ENCODE measurements at regions not wholly inside any gene's neighbourhood (a gene's known extent, or its start where the extent isn't known, plus 50 kb on each side); places are given as distances from the start of the nearest gene placed in this dataset.

DNA sequence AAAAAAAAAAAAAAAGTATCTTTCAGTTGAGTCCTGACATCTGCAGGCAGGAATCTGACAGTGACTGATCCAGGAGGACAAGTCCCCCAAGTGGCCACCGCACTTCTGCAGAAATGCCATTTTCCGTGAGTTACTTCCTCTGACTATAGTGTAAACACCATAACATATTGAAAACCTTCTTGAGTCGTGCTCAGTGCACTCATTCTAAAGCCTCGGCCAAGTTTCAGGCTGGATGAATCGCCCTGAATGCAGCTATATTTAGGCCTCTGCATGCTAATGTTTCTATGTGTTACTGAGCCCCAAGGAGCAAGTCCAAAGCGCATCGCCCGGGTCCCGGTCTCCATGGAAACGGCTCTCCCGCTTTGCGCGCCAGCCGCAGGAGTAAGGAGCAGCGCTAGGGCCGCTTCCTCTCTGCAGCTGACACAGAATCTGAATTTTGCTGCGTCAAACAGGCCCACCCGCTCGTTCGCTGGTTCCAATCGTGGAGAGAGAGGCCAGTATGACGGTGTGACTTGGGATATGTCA is 335.4 kb downstream of the MSX2 start:
- FAIRE-seq (no peak), DNase-seq (ENCODE audit: insufficient read length, low spot score) (peak; percentile 13)

DNA sequence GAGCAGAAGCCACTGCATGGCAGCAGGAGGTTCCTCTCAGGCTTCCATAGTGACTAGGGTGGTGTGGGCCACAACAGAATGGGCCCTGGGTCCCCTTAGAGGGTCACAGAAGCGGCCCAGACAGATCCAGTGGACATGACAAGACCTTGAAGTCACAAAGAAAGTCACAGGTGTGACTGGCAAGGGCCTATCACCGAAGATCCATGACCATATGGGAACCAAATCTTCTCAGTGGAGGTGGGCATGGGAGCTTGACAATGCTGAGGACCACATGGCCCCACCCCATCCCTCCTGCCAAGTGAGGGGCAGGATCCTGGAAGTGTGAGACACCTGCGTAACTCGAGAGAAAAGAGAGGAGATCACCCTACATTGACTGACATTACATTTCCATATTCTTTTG is 332.4 kb downstream of the MSX2 start:
- DNase-seq (ENCODE audit: insufficient read length, low spot score) (no peak), FAIRE-seq (no peak)

DNA sequence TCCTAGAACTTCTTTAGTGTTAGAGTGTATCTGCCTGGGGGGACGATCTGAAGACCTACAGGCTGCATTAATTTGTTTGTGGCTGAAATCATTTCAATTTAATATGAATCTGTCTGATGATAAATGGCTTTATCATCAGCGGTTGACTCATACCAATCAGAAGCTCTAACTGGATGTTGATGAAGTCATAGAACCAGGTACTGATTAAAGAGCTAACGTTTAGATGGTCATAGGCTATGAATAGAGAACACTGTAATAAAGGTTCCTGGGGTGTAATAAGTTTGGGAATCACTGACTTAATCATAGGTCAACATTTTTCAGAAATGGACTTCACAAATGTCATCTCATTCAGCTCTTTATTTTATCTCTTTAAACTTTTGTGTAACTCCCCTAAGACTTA is 329.9 kb downstream of the MSX2 start:
- DNase-seq (ENCODE audit: insufficient read length, low spot score), result no peak
- FAIRE-seq, result no peak

DNA sequence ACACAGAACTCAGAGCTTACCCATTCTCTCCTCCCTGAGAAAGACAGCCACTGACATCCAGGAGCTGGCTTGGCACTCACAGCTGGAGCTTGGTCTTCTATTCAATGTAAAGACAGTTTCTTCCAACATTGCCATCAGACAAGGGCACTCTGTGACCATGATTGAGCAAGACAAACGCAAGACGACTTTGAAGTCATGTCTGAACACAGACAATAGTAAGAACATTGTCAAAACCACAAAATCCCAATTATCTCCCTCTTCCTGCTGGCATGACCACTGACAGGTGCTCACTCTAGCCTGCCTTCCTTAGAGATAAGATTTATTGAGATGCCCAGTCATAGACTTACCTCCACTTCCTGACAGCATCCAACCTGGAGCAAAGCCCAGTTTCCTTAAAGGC is 328.0 kb downstream of the MSX2 start:
- DNase-seq (ENCODE audit: insufficient read length, low spot score), result no peak
- no peak for FAIRE-seq

DNA sequence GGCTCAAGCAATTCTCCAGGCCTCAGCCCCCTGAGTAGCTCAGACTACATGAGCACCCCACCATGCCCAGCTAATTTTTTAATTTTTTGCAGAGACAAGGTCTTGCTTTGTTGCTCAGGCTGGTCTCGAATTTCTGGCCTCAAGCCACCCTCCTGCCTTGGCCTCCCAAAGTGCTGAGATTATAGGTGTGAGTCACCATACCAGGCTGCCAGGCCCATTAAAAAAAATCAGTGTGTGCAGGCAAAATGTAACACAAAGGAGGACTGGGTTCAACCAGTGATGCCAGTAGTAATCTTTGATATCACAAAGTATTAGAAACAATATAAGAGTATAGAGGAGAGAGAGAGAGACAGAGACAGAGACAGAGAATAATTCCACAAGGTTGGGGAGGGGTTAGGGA is 322.7 kb downstream of the MSX2 start:
- FAIRE-seq (no peak), DNase-seq (ENCODE audit: insufficient read length, low spot score) (no peak)

DNA sequence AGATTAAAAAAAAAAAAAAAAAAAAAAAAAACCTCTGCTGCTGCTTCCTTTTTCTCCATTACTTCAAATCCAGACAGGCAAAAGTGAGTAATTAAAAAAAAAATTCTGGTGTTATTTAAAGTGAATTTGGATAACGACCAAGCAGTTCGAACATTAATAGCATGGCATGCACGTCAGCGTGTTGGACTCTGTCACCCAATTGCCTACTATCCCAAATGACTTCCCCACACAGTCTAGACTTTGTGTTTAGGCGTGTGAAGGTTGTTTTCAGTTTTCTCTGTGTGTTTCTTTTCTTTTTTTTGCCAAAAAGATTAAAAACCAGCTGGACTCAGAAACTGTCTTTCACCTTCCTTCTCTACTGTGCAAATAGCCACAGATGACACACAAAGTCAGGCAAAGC is 321.4 kb downstream of the MSX2 start:
- FAIRE-seq (no peak), DNase-seq (ENCODE audit: insufficient read length, low spot score) (no peak)

DNA sequence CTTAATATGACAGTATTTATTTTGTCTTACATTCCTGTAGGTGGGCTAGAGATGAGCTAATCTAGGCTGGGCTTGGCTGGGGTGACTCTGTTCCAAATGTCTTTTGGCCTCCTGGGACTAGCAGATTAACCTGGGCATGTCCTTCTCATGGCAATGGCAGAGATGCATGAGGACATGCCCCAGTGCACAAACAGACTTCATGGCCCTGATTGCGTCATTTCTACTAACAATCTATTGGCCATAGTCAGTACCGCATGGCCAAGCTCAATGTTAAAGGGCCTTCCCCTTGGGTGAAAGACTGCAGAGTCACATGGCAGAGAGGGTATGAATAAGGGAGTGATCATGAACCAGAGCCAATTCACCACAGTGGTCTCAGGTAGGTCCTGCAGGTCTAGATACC is 313.4 kb downstream of the MSX2 start:
- DNase-seq (ENCODE audit: insufficient read length, low spot score), result no peak
- FAIRE-seq, result no peak

DNA sequence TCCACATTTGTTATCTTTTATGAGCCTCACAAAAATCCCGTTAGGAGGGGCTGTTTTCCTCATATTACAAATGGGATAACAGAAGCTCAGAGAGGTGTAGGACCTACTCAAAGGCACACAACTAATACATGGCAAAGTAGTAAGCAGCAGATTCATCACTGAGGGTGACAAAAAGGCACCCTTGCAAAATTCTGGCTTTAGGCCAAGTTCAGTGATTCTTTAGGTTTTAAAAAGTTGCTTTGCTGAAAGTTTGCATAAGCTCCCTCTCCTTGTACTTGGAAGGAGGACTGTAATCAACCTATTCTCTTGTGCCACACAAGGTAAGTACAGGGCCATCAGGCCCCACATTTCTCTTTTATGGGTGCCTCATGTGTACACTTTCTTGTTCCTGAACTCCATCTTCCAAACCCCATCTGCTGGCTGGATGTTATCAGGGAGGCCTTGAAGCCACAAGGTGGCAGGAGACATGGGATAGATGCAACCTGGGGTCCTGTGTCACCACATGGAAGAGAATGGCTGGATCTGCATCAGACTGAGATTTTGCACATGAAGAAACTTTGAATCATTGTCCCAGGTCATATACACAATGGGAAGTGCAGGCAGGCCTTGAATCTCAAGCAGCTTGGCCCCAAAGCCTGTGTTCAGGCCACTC is 311.6 kb downstream of the MSX2 start:
- DNase-seq (ENCODE audit: insufficient read length, low spot score) (no peak), FAIRE-seq (no peak)

DNA sequence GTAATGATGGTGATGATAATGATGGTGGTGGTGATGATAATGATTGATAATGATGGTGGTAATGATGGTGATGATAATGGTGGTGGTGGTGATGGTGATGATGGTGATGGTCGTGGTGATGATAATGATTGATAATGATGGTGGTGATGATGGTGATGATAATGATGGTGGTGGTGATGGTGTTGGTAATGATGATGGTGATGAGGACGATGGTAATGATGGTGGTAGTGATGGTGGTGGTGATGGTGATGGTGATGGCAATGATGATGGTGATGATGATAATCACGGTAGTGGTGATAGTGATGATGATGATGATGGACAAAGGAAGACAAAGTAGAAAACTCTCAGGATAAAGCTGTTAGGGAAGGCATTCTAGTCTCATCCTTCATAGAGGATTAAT is 310.5 kb downstream of the MSX2 start:
- FAIRE-seq (peak; percentile 88), DNase-seq (ENCODE audit: insufficient read length, low spot score) (no peak)

DNA sequence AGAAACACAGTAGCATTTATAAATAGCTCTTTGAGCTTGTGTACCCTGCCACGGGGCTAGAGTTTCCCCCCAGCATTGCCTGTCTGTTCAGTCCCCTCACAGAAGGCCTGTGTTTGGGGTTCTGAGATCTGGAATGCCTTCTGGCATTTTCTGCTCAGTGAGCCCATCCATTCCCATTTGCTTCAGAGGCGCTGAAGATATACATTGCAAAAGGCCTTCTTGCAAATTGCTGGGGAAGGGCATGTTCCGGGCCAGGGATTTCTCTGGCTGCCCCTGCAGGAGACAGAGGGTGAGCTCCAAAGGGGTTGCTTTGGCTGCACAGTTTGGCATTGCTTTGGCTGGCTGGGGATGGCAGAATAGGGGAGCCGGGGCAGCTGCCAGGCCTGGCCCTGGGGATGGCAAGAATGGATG is 308.4 kb downstream of the MSX2 start:
- FAIRE-seq, result no peak
- no peak for DNase-seq (ENCODE audit: insufficient read length, low spot score)

DNA sequence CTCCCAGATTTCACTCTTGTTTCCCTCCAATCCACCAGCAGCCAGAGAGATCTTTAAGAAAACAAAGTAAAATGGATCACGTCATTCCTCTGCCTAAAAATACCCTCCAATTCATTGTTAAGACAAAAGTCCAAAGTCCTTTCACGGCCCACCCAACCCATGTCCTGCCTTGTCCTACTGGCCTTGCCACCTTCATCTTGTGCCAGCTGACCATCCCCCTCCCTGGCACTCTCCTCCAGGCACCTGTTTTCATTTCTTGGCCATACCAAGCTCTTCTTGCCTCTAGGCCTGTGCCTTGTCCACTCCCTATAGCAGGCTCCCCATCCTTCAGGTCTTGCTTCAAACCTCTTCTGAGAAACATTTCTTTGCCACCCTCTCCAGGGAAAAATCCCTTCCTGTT is 307.6 kb downstream of the MSX2 start:
- FAIRE-seq, result no peak
- no peak for DNase-seq (ENCODE audit: insufficient read length, low spot score)

DNA sequence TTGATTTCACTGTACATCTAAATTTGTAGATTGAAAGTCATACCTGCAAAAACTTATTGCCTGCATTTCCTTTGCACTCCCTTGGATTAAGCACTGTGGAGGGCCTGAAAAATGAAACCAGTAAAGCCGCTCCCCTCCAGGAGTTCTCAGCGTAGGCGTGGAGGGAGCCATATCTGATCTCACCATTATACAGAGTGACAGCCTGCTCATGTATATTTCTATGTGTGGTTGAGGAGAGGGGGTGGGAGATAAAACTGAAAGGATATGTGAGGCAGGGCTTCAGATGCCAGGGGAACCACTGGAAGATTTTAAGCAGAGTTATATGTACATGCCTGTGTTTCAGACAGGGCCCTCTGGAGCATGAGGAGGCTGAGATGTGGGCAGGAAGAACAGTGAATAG is 303.0 kb downstream of the MSX2 start:
- FAIRE-seq (no peak), DNase-seq (ENCODE audit: insufficient read length, low spot score) (no peak)

DNA sequence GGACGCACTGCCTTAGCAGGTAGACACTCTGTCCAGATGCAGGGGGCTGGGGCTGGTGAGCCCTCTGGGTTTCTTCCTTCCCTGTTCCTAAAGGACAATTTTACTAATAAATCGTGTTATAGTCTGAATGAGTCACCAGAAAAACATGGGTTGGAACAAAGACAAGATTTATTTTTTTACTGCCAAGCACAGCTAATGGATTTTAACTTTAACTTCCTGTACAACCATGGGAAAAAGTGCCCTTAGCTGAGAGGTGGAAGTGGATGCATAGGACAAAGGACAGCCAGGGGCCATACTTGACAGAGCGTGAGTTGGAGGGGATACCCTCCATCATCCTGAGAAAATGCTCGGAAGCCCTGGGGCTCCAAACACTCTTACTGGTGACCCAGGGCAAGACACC is 300.7 kb downstream of the MSX2 start:
- FAIRE-seq (no peak), DNase-seq (ENCODE audit: insufficient read length, low spot score) (no peak)

DNA sequence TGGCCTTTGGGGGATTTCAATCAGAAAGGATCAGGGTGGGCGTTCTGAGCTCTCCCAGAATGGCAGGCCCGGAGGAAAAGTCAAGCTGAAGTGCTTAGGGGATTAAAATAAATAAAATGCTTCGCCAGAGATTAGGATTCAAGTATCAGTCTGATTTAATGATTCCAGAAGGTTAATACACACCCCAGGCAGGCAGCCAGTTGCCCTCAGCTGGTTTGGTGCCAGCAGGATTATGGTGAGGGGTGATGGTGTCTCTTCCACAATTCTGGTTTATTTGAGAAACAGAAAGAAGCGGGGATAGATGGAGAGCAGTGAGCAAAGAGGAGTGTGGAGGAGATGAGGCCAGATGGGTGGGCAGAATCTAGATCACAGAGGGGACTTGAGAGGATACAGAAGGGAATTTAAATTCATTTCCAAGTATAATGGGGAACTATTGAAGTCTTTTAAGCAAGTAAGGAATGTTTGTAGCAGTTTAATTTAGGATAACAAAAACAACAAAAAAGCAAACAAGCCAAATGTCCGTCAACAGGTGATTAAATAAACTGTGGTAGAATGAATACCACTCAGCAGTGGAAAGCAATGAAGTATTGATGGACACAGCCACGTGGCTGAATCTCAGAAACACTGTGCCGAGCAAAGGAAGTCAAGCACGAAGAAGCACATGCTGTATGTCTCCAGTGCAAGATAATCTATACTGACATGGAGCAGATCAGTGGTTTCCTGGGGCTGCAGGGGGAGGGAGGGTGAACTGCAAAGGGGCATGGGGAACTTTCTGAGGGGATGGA is 297.7 kb downstream of the MSX2 start:
- FAIRE-seq (no peak), DNase-seq (ENCODE audit: insufficient read length, low spot score) (no peak)

DNA sequence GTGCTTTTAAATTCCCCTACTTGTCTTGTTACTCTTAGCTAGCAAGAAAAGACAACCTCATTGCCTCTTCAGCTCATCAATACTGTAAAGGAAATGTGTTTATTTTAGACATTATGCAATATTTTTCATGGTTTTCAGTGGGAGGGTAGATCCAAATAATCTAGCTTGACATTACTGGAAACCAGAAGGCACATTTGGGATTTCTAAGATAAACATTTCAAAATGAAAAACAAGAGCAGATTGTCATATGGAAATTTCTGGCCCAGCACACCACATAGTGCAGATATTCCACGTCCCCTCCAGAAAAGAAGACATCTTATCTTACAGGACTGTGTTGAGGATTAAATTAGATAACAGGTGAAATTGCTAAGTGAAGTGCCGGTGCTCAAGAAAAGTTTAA is 296.9 kb downstream of the MSX2 start:
- FAIRE-seq, result no peak
- no peak for DNase-seq (ENCODE audit: insufficient read length, low spot score)

DNA sequence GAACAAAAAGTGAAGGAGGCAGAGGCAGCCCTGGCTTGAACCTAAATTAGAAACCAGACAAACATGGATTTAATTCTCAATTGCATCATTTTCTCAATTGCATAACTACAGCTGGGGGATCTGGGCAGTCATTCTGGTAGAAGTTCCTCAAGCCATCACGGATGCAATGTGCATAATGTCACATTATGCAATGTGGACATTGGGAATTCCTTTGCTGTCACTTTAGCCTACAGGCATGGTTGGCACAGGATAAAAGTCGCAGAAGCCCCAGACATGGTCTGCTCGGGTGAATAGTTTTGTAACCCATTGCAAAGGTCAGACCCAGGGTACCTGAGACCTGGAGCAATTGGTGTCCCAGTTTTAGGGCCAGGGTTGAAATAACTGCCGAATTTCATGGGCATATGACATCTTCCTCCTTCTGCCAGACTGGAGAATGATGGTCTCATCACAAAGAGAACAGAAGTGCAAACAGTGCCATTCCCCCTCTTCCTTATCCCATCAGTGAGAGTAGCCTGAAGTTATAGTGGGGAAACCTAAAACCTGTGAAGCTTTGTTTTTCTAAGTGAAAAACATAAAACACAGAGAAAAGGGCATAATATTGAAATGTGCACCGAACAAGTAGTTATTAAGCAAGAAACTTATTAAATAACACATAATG is 290.8 kb downstream of the MSX2 start:
- FAIRE-seq (no peak), DNase-seq (ENCODE audit: insufficient read length, low spot score) (no peak)

DNA sequence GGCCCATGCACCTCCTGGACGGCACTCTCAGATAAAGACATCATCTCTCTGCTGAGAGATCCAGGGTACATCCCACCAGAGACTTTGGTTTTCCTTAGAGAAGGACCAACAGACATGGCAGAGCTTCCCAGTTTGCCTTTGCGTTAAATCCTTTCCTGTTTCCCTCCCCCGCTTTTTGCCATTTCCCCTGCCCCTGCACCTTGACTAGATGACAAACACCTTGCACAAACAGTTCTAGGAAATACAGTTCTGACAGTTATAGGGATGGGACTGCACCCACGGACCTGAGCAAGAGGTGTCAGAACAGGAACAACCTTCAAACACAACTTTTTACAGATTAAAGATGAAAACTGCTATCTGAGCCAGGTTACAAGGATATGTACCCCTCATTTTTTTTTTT is 288.9 kb downstream of the MSX2 start:
- DNase-seq (ENCODE audit: insufficient read length, low spot score) (no peak), FAIRE-seq (no peak)

DNA sequence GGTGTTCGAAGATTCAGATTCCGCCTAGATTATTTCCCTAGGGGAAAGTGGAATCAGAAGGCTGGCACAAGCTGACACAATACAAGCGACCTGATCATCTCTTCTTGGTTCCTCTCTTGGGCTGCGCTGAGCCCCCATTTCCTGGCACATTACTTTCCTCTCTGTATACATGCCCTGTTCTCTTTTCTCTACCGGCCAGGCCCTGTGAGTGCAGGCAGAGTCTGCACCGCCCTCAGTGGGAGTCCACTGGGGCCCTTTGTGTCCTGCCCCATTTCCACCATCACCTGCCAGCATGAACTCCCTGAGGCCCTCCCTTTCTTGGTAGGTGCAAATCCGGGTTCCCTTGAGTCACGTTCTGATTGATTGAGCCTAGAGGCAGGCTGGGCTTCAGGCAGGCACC is 287.9 kb downstream of the MSX2 start:
- DNase-seq (ENCODE audit: insufficient read length, low spot score) (no peak), FAIRE-seq (no peak)

DNA sequence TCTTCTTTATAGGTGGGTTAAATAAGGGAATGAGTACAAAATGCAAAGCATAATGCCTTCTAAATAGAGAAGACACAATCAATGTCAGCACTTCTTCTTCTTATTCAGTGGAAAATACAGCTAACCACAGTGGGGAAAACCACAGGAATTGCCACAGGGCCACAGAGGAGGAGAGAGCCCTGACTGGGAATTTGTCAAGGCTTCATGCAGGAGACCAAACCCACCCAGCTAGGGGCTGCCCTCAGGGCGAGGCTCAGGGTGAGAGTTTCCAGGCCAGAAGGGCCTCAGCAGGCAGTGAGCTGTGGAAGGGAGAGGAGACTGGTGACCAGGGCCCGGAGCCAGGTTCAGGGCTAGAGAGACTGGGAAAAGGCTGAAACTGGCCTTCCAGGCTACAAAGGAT is 279.1 kb downstream of the MSX2 start:
- no peak for DNase-seq (ENCODE audit: insufficient read length, low spot score)
- no peak for FAIRE-seq

DNA sequence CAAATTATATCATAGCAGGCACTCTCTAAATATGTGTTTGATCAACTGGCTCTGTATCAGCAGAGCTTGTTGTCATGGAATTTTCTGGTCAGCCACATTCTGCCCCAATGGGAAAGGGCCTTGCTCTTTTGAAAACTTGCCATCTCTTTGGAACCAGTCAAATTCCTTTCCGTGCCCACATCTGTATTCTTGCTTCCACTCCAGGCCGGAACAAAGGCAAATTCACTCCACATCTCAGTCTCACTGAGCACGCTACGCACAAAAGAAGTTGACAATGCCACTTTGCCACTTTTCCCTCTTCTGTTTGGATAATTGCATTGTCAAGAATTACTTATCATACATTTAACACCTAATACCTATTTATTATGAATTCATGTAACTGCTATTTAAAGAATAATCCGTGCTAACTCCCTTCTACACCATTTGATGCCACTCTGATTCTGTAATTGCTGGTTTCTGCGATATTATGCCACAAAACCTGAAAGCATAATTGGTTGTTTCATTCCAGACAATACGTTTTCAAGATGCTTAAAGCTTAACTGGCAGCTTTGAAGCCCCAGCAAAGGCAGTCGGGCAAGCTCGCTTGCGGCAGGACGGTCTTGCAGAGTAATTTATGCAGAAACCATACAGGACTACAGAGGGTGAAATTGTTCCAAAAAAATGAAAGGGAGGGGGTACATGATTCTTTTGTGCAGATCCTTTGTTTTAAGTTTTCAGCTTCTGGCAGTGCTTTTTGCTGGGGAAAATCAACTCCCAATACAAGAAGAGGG is 277.7 kb downstream of the MSX2 start:
- DNase-seq (ENCODE audit: insufficient read length, low spot score), result no peak
- FAIRE-seq, result no peak

DNA sequence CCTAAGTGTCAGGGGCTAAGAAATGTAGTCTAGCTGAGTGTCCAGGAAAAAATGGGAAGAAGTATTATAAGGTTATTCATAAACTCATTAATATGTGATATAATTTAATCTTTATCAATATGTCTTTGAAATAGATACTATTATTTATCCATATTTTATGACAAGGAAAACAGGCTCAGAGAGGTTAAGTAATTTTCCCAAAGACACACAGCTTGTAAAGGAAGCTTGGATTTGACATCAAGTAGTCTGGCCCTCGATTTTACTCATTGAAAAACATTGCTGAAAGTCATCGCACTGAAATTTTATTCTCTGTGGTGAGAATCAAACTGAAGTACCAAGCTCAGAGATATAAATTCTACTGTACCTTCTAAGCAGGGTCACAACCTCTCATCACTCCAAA is 276.9 kb downstream of the MSX2 start:
- FAIRE-seq (no peak), DNase-seq (ENCODE audit: insufficient read length, low spot score) (no peak)

Measured in HTR-8/SVneo (cell line).